ENCODE measurements at regions not wholly inside any gene's neighbourhood (a gene's known extent, or its start where the extent isn't known, plus 50 kb on each side); places are given as distances from the start of the nearest gene placed in this dataset.

DNA sequence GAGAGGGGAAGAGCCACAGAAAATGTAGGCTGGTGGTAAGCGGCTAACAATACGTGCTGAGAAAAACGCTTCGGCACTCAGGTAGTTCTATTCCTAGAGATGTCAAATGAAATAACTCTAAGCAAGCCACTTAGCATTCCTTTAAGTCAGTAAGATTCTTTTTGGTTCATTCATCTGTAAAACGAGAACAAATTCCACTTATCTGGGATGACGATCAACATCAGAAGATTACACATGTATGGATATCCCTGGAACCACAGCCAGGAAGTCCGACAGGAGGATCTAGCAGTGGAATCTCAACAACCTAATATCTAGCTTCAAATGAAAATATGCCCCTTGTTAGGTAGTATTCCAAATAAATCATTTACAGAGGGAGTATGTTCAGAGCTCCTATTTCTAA lies 74.6 kb upstream of the CDKN3 start:
- no peak for DNase-seq

DNA sequence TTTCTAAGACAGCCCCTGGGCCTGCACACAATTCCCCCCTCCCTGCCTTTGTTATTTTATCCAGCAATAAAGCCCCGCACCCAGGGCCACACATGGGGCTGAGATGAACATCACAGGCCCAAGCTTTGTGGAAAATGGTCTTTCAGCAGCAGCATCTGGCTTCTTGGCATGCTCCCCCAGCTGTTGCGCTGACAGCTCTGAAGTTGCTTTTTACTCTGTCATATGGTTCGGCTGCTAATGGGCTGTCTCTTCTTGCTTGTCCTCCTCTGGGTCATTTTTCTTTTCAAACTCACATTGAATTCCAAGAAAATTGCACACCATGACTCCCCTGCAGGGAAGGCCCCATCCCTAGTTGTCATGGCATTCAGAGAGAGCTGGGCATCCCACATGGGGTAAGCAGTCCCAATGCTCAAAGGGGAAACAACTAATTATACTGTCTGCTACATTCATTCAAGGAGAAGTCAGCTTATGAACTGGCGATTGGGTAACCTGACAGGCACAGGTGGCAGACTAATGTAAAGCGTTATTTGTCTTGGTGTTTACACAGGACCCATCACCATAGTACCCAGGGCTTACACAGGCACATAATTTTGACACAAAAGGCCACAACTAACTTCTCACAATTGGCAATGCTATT lies 74.0 kb upstream of the CDKN3 start:
- DNase-seq = no peak

DNA sequence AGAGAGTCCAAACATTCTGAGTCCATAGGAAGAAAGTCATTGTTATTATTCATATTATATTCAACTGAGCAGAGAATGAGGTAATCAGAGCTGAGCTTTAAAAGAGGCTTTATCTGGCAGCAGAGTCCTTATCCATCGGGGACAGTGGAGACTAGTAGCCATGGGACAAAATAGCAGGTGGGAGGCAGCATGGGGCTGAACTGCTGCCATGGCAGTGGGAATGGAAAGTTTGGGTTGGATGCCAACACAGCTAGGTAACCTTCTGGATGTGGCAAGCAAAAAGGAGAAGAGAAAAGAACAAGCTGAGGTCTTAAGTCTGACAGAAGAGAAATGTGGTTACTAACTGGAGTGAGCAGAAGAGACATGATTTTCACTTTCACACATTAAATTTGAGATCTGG lies 71.0 kb upstream of the CDKN3 start:
- DNase-seq = no peak

DNA sequence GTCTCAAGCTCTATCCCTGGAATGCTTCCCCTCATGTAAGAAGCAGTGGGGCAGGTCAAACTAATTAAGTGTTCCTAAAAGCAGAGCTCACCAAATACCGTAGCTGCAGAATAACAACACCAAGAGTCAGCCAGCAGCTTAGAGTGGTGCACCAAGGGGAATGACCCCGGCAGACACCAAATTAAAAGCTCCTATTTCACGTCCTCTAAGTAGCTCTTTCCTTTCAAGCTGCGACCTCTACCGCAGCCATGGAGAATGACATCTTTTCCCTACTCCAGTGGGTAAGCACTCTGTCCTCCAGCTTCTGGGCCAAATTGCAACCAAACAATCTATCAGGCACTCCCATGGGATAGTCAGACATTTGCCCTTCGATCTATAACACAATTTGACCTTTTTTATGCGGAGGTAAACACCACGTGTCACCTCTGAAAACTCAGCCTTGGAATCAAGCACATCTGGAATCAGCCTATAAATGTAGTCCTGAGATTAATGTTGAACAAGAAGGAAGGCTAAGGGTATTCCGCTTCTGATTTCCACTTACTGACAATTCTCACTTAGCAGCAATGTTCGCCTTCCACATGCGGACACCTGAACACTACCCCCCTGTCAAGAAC lies 67.6 kb upstream of the CDKN3 start:
- peak; percentile 37 for DNase-seq

GRCh38 chr14:54330876-54331275 lies 65.9 kb upstream of the CDKN3 start:
- no peak for DNase-seq

GRCh38 chr14:54331516-54331915 lies 65.3 kb upstream of the CDKN3 start:
- no peak for DNase-seq

- no peak for DNase-seq
These were observed 64.3 kb upstream of the CDKN3 start for GRCh38 chr14:54332490-54332889.

DNA sequence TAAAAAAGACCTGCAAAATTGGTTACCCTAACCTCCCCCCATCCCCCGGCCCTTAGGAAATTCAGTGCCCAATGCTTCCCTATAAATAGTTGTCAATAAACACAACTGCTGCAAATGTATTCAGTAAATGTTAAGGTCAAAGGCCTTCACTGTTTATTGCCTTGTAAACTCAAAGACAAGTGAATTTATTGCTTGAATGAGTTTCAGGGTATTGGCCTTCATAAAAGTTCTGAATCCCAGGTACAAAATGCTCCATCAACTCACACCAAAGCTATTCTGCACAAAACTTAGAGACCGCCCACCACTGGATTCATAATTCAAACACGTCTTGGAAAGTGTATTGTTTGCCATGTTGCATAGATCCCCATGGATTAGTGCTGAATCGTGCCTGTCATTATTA lies 63.3 kb upstream of the CDKN3 start:
- no peak for DNase-seq

GRCh38 chr14:54335569-54336155 lies 61.1 kb upstream of the CDKN3 start:
- no peak for DNase-seq

DNA sequence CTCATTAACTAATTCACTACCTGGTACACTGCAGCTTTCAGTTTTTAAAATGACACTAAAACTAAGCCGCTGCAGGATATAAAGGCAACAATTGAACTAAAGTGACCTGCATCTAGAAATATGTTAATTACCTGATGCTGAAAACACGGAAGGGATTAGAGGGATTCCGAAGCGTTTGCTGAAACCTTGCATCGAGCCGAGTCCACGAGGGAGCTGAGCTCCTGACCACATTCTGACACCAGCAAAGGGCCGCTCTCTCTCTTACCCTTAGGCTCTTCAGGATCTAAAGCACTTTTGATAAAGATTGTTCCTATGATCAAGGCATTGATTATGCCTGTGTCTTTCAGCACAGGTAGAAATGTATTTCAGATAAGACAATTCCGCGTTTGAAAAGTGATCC lies 59.5 kb upstream of the CDKN3 start:
- no peak for DNase-seq

- DNase-seq = no peak
These were observed 58.0 kb upstream of the CDKN3 start for GRCh38 chr14:54338696-54339317.

- DNase-seq = no peak
These were observed 57.0 kb upstream of the CDKN3 start for GRCh38 chr14:54339771-54340170.

GRCh38 chr14:54342806-54343205 lies 54.0 kb upstream of the CDKN3 start:
- no peak for DNase-seq

DNA sequence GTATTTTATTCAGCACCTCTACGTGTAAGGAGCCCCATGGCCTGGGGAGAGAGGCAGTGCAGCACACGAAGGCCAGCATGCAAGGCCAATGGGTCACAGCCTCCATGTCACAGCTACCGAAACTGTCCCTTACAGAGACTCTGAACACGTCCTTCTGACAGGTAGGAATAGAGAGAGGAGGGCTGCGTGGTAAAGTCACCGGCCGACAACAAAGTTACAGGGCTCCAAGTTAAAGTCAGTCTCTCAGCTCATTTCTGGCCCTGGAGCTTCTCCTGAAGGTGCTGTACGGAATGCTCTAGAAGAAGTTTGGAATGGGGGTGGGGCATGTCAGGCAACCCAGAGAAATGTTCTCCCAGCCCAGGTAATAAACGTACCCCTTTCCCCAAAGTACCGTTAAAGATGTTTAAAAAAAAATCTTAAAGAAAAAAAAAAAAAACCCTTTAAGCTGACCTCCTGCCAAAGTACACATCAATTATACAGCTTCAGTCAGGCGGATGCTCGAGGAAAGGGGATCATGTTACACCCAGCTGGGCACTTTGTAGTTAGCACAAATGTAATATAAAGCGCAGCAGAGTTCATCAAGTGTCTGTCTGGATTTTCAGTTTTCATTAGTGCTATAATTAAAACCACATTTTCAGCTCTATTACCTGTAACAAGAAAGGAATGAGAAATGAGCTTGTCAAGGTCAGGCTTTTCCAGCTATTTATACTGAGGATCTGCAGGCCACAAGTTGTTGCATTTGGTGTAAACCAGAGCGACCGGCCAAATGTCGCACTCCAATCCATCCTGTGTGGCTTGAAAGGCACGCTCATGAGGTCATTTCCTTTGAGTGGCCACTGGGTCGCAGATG lies 53.3 kb upstream of the CDKN3 start:
- DNase-seq = no peak

DNA sequence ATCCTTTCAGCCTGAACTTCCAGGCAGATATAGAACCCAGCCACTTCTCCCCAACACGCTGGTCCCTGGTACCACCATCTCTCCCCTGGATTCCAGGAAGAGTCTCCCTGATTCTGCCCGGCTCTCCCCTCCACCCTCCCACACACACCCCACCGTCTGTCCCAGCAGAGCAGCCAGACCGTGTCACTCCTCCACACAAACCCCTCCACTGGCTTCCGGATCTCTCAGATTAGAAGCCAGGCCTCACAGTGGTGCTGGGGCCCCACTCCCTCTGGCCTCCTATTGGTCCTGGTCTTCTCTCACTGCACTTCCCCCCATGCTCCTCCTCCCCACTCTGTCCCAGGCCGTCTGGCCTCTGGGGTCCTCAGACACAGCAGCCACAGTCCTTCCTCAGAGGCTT lies 52.4 kb upstream of the CDKN3 start:
- no peak for DNase-seq

DNA sequence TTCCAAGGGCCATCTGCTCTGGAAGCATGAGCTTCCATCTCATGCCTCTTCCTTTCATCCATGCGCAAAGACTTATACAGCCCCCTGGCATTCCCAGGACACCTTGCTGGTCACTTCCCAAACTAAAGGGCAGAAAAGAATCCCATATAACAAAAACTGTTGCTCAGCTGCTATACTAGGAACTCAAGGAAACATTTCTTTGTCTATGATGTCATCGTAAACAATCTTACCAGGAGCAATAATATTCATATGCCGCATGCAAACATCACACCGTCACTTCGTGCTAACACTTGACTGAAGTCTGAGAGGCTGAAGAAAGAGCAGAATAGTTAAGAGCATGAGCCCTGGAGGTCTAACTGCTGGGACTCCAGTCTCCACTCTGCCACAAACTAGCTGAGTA lies 50.5 kb upstream of the CDKN3 start:
- DNase-seq = no peak

Measured in activated CD4-positive, alpha-beta T cell treated with anti-CD3 and anti-CD28 coated beads, Interleukin-10, Interleukin-2, amounts not matched to agents 100 ng/mL and 50 ng/mL, durations not matched to agents 16 hours and 8 hours (primary cell).